CD4-positive, alpha-beta T cell treated with Interferon alpha-2 for 1 hour (primary cell): ENCODE measurements at regions not wholly inside any gene's neighbourhood (a gene's known extent, or its start where the extent isn't known, plus 50 kb on each side); places are given as distances from the start of the nearest gene placed in this dataset.
"Not testable (repeated sequence)": the region's sequence is repeated elsewhere in the genome, so short reads cannot be mapped to it uniquely, and the experiment has no call there.

Experiments
- DNase-seq, 2 donors: peaks; one replicate each; pipeline ENCODE4 v3.0.0-alpha.2; 2020 to 2022

GRCh38 chr14:22285991-22286390 is 303.0 kb downstream of the DAD1 start:
- DNase-seq: no peak

DNA sequence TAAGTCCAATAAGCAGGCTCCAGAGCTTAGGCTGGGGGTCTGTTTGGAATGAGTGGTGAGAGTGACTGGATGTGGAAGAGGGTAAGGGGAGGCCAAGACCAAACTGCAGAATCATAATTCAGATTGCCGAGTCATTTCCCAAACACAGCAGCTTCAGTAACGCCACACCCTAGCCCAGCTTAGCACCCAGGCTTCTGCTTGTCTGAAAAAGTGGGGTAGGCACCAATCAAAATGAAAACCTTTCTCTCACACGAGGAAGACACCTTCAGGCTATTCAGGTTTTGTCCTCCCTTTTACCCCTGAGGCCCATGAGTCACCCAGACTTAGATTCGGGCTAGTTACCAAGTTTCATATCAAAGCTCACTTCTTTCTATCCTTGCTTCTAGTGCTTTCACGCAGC is 306.1 kb downstream of the DAD1 start:
- no peak for DNase-seq

DNA sequence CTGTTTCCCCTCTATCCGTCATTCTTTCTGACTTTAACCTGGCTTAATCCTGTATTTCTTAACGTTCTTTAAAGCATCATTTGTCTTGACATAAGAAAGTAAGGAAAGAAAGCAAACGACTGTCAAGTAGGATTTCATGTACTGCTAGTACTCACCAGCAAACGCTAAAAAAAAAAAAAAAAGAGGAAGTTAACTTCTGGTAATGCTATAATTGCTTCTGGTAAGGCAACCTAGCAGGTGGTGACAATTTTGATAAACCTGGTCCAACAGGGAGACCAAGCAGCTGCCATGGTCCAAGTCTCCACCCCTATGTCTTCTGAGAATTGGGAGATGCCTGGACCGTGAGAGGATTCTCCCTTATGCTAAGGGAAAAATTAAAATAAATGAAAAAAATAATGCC is 306.6 kb downstream of the DAD1 start:
- DNase-seq: no peak

GRCh38 chr14:22281447-22281874 is 307.6 kb downstream of the DAD1 start:
- DNase-seq: not testable (repeated sequence)

DNA sequence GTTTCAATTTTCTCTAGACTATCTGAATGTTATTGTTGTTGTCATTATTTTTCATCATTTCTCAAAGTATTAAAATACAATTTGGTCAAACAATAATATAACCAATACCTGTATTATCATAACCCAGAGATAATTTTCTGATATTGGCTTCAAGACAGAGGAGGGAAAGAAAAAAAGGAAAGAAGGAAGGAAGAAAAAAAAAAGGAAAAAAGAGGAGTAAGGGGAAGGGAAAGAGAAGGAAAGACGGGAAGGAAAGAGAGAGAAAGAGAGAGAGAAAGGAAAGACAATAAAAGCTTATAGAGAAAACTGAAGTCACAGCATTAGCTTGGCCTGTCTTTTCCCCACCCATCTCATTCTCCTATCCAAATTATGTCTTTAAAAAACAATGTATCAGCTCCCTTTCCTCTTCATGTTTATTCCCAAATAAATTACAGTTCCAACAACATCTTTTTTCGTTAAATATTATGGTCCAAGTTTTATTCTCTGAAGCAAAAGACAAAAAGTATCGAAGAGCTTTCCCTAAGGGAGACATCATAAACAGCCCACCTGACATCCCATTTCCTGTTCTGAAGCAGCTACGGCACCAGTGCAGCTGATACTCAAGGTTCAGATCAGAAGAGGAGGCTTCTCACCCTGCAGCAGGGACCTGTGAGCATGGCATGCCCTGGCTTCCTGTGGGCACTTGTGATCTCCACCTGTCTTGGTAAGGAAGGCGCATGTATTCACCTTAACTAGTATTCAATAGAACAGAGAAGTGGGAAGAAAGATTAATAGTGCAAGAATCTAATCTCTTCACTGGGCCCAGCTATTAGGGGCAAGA is 308.3 kb downstream of the DAD1 start:
- DNase-seq: no peak

- DNase-seq: peak in 1 of 2 donors; percentile 12
Observed at GRCh38 chr14:22276913-22277816, 311.9 kb downstream of the DAD1 start.

DNA sequence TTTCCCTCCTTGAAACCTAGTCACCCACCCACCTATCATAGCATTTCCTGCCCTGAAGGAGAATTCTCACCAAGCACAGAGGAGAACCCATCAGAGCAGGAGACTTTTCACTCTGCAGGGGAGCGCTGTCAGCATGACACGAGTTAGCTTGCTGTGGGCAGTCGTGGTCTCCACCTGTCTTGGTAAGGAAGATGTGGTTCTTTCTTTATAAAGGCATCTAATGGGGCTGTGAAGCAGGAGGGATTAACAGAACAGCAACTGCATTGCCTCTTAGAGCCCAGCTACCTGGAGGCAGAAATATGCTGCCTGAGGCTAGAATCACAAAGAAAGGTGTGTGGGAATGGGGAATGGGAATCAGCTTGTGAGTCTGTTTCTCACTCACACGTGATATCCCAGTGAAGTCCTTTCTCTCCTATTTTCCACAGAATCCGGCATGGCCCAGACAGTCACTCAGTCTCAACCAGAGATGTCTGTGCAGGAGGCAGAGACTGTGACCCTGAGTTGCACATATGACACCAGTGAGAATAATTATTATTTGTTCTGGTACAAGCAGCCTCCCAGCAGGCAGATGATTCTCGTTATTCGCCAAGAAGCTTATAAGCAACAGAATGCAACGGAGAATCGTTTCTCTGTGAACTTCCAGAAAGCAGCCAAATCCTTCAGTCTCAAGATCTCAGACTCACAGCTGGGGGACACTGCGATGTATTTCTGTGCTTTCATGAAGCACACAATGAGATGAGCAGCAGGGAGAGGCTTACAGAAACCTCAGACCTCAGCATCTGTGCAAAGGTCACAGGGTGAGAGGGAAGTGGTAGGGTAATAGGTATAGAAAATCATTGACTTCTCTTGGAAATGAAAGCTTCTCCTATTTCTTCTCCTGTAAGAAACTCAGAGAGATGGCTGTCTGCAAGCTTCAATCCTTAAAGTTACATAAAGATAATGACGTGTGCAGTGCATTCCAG is 316.9 kb downstream of the DAD1 start:
- DNase-seq: no peak

GRCh38 chr14:22268875-22269274 is 320.1 kb downstream of the DAD1 start:
- DNase-seq: peak in 1 of 2 donors; percentile 12

DNA sequence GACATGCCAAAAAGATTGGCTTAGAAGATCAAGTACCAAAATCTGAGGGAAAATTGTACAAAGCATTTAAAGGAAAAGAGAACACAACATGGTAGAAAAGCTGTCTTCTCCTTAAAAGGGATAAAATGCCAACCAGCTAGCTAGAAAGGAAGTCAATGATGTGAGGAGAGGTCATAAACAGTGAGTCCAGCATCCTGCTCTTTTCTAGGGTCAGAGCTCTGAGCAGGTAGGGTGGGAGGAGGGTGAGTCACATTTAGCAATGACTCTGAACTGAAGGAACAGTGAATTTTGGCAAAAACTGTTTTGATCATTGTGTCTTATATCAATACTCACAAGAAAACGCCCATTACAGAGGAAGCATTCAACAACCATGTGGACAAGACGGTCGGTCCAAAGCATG is 322.3 kb downstream of the DAD1 start:
- no peak for DNase-seq

- DNase-seq: no peak
Observed at GRCh38 chr14:22266142-22266442, 322.9 kb downstream of the DAD1 start.

DNA sequence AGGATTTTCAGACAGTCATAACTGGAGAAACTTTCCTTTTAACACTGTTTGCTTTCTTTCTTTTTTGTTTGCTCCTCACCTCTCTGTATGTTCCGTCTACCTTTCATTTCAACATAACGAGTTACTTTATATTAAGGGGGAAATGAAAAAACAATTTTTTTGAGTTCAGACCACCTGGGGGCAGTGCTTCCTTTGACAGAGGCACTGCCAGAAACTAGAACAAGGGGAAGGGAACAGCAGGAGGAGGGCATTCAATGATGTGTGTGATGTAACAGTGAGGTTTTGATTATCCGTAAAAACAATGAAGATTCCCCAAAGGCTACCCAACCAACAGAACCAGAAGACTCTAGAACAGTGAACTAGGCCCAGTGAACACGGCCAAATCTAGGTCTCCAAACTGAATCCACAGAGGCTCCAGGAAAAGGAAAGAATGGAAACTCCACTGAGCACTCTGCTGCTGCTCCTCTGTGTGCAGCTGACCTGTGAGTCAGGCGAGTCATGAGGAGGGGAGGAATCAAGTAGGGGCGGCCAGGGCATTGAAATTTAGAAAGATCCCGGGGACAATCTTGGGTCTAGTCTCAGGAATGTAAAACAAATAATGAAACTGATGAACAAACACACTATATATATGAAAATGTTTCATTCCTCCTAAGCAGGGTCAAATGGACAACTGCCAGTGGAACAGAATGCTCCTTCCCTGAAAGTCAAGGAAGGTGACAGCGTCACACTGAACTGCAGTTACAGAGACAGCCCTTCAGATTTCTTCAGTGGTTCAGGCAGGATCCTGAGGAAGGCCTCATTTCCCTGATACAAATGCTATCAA is 323.5 kb downstream of the DAD1 start:
- DNase-seq: peak in 1 of 2 donors; percentile 33

DNA sequence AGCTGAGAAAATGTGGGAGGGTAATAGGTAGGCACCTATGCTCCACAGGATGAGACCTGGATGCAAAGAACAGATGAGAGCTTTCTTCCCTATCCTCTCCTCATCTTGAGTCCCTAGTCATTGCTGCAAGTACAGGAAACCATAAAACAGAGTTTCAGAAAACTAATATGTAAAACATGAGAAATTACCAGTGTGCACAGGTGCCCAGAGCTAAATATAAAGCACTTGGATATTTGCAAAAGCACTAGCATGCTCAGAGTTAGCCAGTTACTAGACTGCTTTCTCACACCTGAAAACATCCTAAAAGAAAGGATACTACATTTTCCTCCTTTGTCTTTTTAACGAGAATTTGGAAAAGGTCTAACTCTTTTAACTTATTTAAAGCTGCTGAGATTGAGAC is 324.3 kb downstream of the DAD1 start:
- no peak for DNase-seq

DNA sequence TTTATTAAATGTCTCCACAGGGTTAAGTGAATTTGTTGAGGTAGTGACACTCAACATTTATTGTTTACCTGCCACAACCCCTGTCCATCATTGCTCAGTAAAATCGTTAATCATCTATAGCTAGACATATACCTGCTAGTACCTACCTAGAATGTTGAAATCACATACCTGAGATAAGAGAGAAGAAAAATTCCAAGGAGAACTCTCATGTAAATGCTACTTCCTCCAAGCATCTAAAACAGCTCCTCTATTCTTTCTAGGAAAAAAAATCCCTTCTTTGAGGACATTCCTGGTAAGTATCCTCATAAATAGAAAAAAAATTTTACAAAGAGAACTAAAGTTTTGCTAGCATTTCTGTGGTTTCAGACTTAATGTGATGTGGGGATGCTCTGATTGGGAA is 325.1 kb downstream of the DAD1 start:
- no peak for DNase-seq

DNA sequence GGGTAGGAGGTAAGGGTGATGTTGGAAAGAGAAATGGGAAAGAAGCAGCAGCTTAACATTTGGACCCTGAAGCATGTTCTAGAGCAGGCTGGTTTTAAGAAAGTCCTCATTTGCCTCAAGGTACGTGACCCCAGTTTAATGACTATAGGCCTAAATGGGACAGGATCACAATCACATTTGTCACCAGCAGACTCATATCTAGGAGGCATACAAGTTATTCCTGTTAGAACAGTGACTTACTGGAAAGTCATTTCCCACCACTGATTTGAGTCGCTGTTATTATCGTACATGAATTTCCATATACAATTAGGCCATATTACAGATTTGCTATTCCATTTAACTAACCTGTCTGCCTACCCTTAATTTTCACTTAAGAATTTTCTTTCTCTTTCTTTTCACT is 326.1 kb downstream of the DAD1 start:
- DNase-seq: no peak

DNA sequence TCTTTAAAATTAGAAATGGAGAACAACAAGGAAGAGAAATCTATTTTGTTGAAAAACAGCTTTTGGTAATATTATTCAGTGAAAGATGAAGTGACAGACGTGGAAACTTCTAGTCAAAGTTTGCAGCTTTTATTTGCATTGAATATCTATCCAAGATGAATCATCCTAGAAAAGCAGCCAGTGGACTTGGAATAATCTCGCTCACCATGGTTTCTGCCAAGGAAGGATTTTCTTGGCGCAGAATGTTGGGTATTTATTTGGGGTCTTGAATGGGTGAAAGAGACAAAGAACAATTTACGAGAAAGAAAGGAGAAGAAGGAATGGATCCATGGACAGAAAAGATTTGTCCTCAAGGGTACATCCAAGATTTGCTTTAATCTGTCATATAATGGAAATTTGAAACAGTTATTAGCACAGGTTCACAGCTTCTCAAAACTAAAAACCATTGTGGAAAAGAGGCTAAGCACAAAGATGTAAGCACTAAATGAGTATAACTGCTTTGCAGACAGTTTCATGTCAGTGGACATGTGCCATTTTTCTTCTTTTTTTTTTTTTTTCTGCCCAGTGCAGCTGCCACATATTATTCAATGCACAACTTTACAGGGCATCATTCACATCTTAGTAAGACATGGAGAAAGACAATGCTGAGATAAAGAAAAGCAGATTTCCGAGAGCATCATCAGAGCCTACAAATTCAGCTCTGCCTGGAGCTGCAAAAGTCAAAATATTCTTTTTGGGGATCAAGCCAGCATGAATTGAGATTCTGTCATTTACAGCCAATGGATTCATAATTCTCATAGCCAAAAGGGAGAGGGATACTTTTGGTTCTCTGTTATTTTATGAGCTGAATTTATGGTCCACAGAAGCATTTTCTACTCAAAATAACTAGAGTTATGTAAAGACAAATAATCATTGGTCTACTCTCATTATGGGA is 333.7 kb downstream of the DAD1 start:
- DNase-seq: no peak

DNA sequence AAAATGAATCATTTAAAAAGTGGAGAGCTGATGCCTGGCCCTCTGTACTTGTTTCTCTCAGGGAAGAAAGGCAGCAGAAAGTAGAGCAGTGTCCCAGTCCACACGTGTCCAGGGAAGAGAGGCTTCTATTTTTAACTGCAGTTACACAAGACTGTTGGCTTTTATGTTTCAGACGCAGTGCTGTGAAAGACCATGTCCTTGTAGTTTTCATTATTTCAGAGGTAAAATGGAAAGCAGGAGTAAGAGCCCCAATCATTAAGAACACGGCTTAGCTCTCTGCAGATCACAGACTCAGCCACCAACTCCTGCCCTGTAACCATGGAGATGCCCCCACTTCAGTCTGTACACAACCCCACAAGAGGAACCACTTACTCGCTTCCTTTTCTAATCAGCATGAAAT is 336.3 kb downstream of the DAD1 start:
- no peak for DNase-seq

DNA sequence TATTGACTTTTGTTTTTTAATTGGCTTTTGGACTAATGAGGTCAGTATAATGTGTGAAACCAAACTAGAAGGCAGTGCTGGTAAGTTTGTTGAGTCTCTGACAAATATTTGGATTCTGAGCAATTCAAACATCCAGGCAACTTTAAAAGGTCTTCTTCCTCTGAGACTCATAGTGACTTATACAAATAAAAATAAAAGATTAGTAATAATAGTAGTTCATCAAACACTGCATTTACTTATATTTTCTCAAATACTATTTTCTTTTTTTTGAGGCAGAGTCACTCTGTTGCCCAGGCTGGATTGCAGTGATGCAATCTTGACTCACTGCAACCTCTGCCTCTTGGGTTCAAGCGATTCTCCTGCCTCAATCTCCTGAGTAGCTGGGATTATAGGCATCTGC is 337.9 kb downstream of the DAD1 start:
- DNase-seq: no peak

GRCh38 chr14:22249770-22250169 is 339.3 kb downstream of the DAD1 start:
- no peak for DNase-seq

- DNase-seq: no peak
Observed at GRCh38 chr14:22243971-22244581, 344.9 kb downstream of the DAD1 start.

DNA sequence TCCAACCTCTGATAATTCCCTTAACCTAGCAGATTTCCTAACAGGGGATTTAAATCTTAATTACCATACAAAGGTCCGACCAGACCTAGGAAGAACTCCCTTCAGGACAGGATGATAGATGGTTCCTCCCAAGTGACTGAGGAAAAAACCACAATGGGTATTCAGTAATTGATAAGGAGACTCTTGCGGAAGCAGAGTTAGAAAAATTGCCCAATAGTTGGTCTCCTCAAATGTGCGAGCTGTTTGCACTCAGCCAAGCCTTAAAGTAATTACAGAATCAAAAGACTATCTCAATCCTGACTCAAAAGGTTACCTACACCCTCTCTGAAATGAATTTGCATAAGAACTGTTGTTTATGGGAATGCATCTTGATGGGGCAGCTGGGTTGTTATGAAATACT is 350.7 kb downstream of the DAD1 start:
- DNase-seq: not testable (repeated sequence)
